IMR-90 (cell line): ENCODE measurements at regions not wholly inside any gene's neighbourhood (a gene's known extent, or its start where the extent isn't known, plus 50 kb on each side); places are given as distances from the start of the nearest gene placed in this dataset.

Experiments
- ATAC-seq: fragments of 200-7000 bp; cut with Tn5 transposase; 2 replicates; pipeline ENCODE4 v1.9.1; 2020; ENCODE audit warnings: low read depth, mild to moderate bottlenecking, moderate library complexity
- BruUV-seq: library from RNA; stranded (reverse); fragments of 400-500 nt; replicated peaks from 2 replicates; lab custom pipeline; 2021; lab: Mats Ljungman, UMichigan
- CTCF ChIA-PET: fragments of 300-600 bp; formaldehyde crosslinking; extraction: SDS; loops from one replicate; lab custom pipeline; 2021; ENCODE audit warnings: antibody characterized with exemption; lab: Yijun Ruan, JAX
- POLR2A ChIA-PET: fragments of 300-600 bp; sonication (Branson Sonifier 250); formaldehyde crosslinking; loops from one replicate; lab custom pipeline; 2022; ENCODE audit warnings: antibody characterized with exemption; ENCODE audit not compliant: unreplicated experiment; lab: Charles Lee
- DNase-seq: peaks from one replicate; pipeline ENCODE4 v3.0.0; 2013
- H2AFZ ChIP-seq: replicated peaks from 2 replicates; pipeline ENCODE3; 2013; ENCODE audit warnings: low read length, mild to moderate bottlenecking; ENCODE audit not compliant: poor library complexity
- H2AK5ac ChIP-seq: 2 replicates; pipeline ENCODE4 v1.6.1; 2013; ENCODE audit warnings: low read depth, low read length, inconsistent platforms
- H2AK9ac ChIP-seq: replicated peaks from 2 replicates; pipeline ENCODE3; 2013; ENCODE audit warnings: mild to moderate bottlenecking, low read depth, low read length, moderate library complexity; ENCODE audit not compliant: poor library complexity
- H2BK120ac ChIP-seq: 2 replicates; pipeline ENCODE4 v1.6.1; 2013; ENCODE audit warnings: low read depth, low read length, inconsistent platforms
- H2BK15ac ChIP-seq: 3 replicates; pipeline ENCODE4 v1.6.1; 2013; ENCODE audit warnings: low read depth, low read length, inconsistent platforms
- H2BK20ac ChIP-seq: 2 replicates; pipeline ENCODE4 v1.6.1; 2013; ENCODE audit warnings: low read depth, mild to moderate bottlenecking, inconsistent platforms, low read length, moderate library complexity
- H2BK5ac ChIP-seq: 2 replicates; pipeline ENCODE4 v1.6.1; 2013; ENCODE audit warnings: mild to moderate bottlenecking, low read depth, low read length, inconsistent platforms; ENCODE audit not compliant: poor library complexity, severe bottlenecking
- H3K14ac ChIP-seq: replicated peaks from 2 replicates; pipeline ENCODE4 v1.6.1; 2013; ENCODE audit warnings: low read depth, low read length, inconsistent platforms
- H3K18ac ChIP-seq: 2 replicates; pipeline ENCODE4 v1.6.1; 2013; ENCODE audit warnings: low read depth, low read length, control low read depth
- H3K23ac ChIP-seq: 2 replicates; pipeline ENCODE4 v1.6.1; 2013; ENCODE audit warnings: low read depth, low read length, inconsistent platforms
- H3K27ac ChIP-seq: 2 replicates; pipeline ENCODE4 v1.5.1; 2013; ENCODE audit warnings: mild to moderate bottlenecking, control low read depth, low read length; ENCODE audit not compliant: insufficient read depth
- H3K27me3 ChIP-seq: 2 replicates; pipeline ENCODE4 v1.6.1; 2013; ENCODE audit warnings: low read length; ENCODE audit not compliant: control insufficient read depth, insufficient read depth
- H3K36me3 ChIP-seq: 2 replicates; pipeline ENCODE4 v1.6.1; 2013; ENCODE audit warnings: low read length, mixed read lengths; ENCODE audit not compliant: control insufficient read depth, insufficient read depth
- H3K4ac ChIP-seq: 2 replicates; pipeline ENCODE4 v1.6.1; 2013; ENCODE audit warnings: low read depth, low read length, inconsistent platforms
- H3K4me1 ChIP-seq: 2 replicates; pipeline ENCODE4 v1.6.1; 2013; ENCODE audit warnings: low read length, mixed read lengths; ENCODE audit not compliant: control insufficient read depth, insufficient read depth
- H3K4me2 ChIP-seq: 2 replicates; pipeline ENCODE4 v1.6.1; 2013; ENCODE audit warnings: low read depth, mild to moderate bottlenecking, control low read depth, low read length, moderate library complexity
- H3K4me3 ChIP-seq: 2 replicates; pipeline ENCODE4 v1.5.1; 2013; ENCODE audit warnings: low read depth, mild to moderate bottlenecking, control low read depth, low read length, moderate library complexity; ENCODE audit not compliant: insufficient read depth
- H3K56ac ChIP-seq: 2 replicates; pipeline ENCODE4 v1.6.1; 2013; ENCODE audit warnings: low read length, inconsistent platforms; ENCODE audit not compliant: insufficient read depth; ENCODE audit errors: extremely low read depth
- H3K79me1 ChIP-seq, 2 experiments: 2 replicates each; pipeline ENCODE4 v1.6.1; 2013; ENCODE audit warnings: low read length in 2 of 2, inconsistent platforms in 1 of 2, low read depth in 1 of 2
- H3K9ac ChIP-seq: 2 replicates; pipeline ENCODE4 v1.6.1; 2013; ENCODE audit warnings: low read depth, low read length, control low read depth
- H3K9me1 ChIP-seq: 2 replicates; pipeline ENCODE4 v1.6.1; 2013; ENCODE audit warnings: low read length, inconsistent platforms; ENCODE audit not compliant: insufficient read depth
- H3K9me3 ChIP-seq: 2 replicates; pipeline ENCODE4 v1.6.1; 2013; ENCODE audit warnings: low read length; ENCODE audit not compliant: control insufficient read depth, insufficient read depth
- H4K20me1 ChIP-seq: 2 replicates; pipeline ENCODE4 v1.6.1; 2013; ENCODE audit warnings: low read length, inconsistent platforms; ENCODE audit not compliant: insufficient read depth
- H4K5ac ChIP-seq: 2 replicates; pipeline ENCODE4 v1.6.1; 2013; ENCODE audit warnings: mild to moderate bottlenecking, low read depth, low read length, control low read depth
- H4K8ac ChIP-seq, 2 experiments: 2 replicates each; pipeline ENCODE4 v1.6.1; 2013; ENCODE audit warnings: low read depth in 2 of 2, low read length in 2 of 2, control low read depth in 1 of 2, inconsistent platforms in 1 of 2
- H4K91ac ChIP-seq: 2 replicates; pipeline ENCODE4 v1.6.1; 2013; ENCODE audit warnings: low read depth, low read length, inconsistent platforms; ENCODE audit not compliant: insufficient read depth
- BHLHE40 ChIP-seq: fragments of 150-350 bp; IDR thresholded peaks from 2 replicates; pipeline ENCODE4 v1.6.1; 2016; ENCODE audit warnings: mild to moderate bottlenecking, low read depth, low read length
- CTCF ChIP-seq: conservative IDR thresholded peaks from 2 replicates; pipeline ENCODE4 v1.5.1; 2012; ENCODE audit warnings: mild to moderate bottlenecking, low read depth, low read length, improper control_type of control experiment
- FOS ChIP-seq: fragments of 150-350 bp; IDR thresholded peaks from 2 replicates; pipeline ENCODE4 v1.6.1; 2016; ENCODE audit warnings: low read depth, low read length
- MAFK ChIP-seq: IDR thresholded peaks from 2 replicates; pipeline ENCODE4 v1.6.1; 2012; ENCODE audit warnings: low read depth, low read length, improper control_type of control experiment
- MAZ ChIP-seq: IDR thresholded peaks from 2 replicates; pipeline ENCODE4 v1.6.1; 2012; ENCODE audit warnings: low read depth, mild to moderate bottlenecking, low read length, improper control_type of control experiment, moderate library complexity, borderline replicate concordance
- NFE2L2 ChIP-seq: fragments of 150-350 bp; IDR thresholded peaks from 2 replicates; pipeline ENCODE4 v1.6.1; 2016; ENCODE audit warnings: low read depth, mild to moderate bottlenecking, low read length
- POLR2A ChIP-seq: IDR thresholded peaks from 2 replicates; pipeline ENCODE4 v1.6.1; 2012; ENCODE audit warnings: mild to moderate bottlenecking, low read depth, low read length
- RCOR1 ChIP-seq: IDR thresholded peaks from 2 replicates; pipeline ENCODE4 v1.6.1; 2012; ENCODE audit warnings: mild to moderate bottlenecking, low read length, improper control_type of control experiment; ENCODE audit not compliant: insufficient replicate concordance
- RFX5 ChIP-seq: IDR thresholded peaks from 2 replicates; pipeline ENCODE4 v1.8.0; 2012; ENCODE audit warnings: low read depth, mild to moderate bottlenecking, low read length, moderate library complexity
- SMC3 ChIP-seq: fragments of 150-350 bp; IDR thresholded peaks from 2 replicates; pipeline ENCODE4 v1.6.1; 2016; ENCODE audit warnings: low read depth, mild to moderate bottlenecking, antibody characterized with exemption, low read length, moderate library complexity
- WGBS, 2 experiments: methylation state at CpG; one replicate each; pipeline versions ENCODE4 v1.1.5 to v1.1.7; 2013; ENCODE audit warnings: missing lambda C conversion rate in 2 of 2; ENCODE audit not compliant: insufficient read length in 1 of 2; ENCODE audit errors: extremely low coverage in 2 of 2; 5-methylcytosine and 5-hydroxymethylcytosine counted together
- dilution Hi-C: fragments of 300-500 bp; cut with HindIII; formaldehyde crosslinking; loops from one replicate; pipeline ENCODE4 v1.14.3; 2018; ENCODE audit warnings: low sequenced_read_pairs; ENCODE audit not compliant: unreplicated experiment
- in situ Hi-C: fragments of 300-500 bp; cut with MboI; formaldehyde crosslinking; loops from 3 replicates; pipeline ENCODE4 v1.14.3; 2019; ENCODE audit warnings: low sequenced_read_pairs, inconsistent platforms, mixed read lengths
- intact Hi-C: fragments of 100-400 bp; cut with micrococcal nuclease; formaldehyde crosslinking; loops from 2 replicates; pipeline ENCODE4 v1.10.0; 2022
- TF ChIP-seq, protein P1 (sequence below): fragments of 150-350 bp; IDR thresholded peaks from 2 replicates; pipeline ENCODE4 v1.6.1; 2016; ENCODE audit warnings: low read depth, mild to moderate bottlenecking, low read length, moderate library complexity, borderline replicate concordance

- no peak overlapping the region for H3K27ac ChIP-seq
- no peak overlapping the region for H2AFZ ChIP-seq
- H2BK15ac ChIP-seq = no peak overlapping the region
- no peak overlapping the region for H3K14ac ChIP-seq
- H3K23ac ChIP-seq = no peak overlapping the region
- H3K9me1 ChIP-seq = no peaks in the 10 kb centered on the region
- H4K5ac ChIP-seq = no peak overlapping the region
- H3K9ac ChIP-seq = no peak overlapping the region
- no peak overlapping the region for H3K4ac ChIP-seq
- intact Hi-C loops = no loop called here
- H3K56ac ChIP-seq = no peak overlapping the region
- H2AK9ac ChIP-seq = no peak overlapping the region
- no peak overlapping the region for H3K4me2 ChIP-seq
- no peak for TF ChIP-seq MAZ
- TF ChIP-seq RFX5 = no peak
- no peak for TF ChIP-seq NFE2L2
- no peak for TF ChIP-seq SMC3
- TF ChIP-seq POLR2A = no peak
- TF ChIP-seq, protein P1, sequence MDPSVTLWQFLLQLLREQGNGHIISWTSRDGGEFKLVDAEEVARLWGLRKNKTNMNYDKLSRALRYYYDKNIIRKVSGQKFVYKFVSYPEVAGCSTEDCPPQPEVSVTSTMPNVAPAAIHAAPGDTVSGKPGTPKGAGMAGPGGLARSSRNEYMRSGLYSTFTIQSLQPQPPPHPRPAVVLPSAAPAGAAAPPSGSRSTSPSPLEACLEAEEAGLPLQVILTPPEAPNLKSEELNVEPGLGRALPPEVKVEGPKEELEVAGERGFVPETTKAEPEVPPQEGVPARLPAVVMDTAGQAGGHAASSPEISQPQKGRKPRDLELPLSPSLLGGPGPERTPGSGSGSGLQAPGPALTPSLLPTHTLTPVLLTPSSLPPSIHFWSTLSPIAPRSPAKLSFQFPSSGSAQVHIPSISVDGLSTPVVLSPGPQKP = no peak
- TF ChIP-seq RCOR1 = no peak
- no peak for TF ChIP-seq MAFK
- TF ChIP-seq BHLHE40 = no peak
- TF ChIP-seq CTCF = no peak
- no peak for TF ChIP-seq FOS
- H3K79me1 ChIP-seq = no peaks in the 10 kb centered on the region
- ATAC-seq = no peak
- no peak overlapping the region for H2BK120ac ChIP-seq
- no peaks in the 10 kb centered on the region for H4K20me1 ChIP-seq
- peaks cover 11% of the 10 kb centered on the region; the same call in 1 of the 2 replicates for H3K9me3 ChIP-seq
- no peak overlapping the region for H2BK5ac ChIP-seq
- H3K4me3 ChIP-seq = no peak overlapping the region
- POLR2A ChIA-PET = no interaction called here
- CTCF ChIA-PET = no interaction called here
- H2AK5ac ChIP-seq = no peak overlapping the region
- no peaks in the 10 kb centered on the region for H3K36me3 ChIP-seq
- no peak overlapping the region for H3K18ac ChIP-seq
- no peak overlapping the region for H4K91ac ChIP-seq
- dilution Hi-C loops = no loop called here
- no peaks in the 10 kb centered on the region for H3K27me3 ChIP-seq
- H3K4me1 ChIP-seq = no peaks in the 10 kb centered on the region
- H4K8ac ChIP-seq = no peak overlapping the region
- DNase-seq = no peak
- WGBS, 2 experiments = no CpG with 5 or more reads among the region's 4 CpGs
- BruUV-seq = no TSS peak
- H2BK20ac ChIP-seq = no peak overlapping the region
- in situ Hi-C loops = no loop called here
Measured at GRCh38 chr9:106322706-106323245, 540.2 kb upstream of the ZNF462 start.
